ENCODE measurements at regions not wholly inside any gene's neighbourhood (a gene's known extent, or its start where the extent isn't known, plus 50 kb on each side); places are given as distances from the start of the nearest gene placed in this dataset.

- TF ChIP-seq CTCF (IDR thresholded peaks at IDR 0.05 in 8 of 11, conservative IDR thresholded peaks at IDR 0.05 in 3 of 11) = no peak
- TF ChIP-seq POLR2AphosphoS5 (IDR thresholded peaks at IDR 0.05) = no peak
Observed at GRCh38 chr4:123675567-123675966, 279.0 kb downstream of the SPRY1 start.
